Sciatic nerve (tissue), 2 donors: ENCODE measurements at regions not wholly inside any gene's neighbourhood (a gene's known extent, or its start where the extent isn't known, plus 50 kb on each side); places are given as distances from the start of the nearest gene placed in this dataset.
"Not testable (repeated sequence)": the region's sequence is repeated elsewhere in the genome, so short reads cannot be mapped to it uniquely, and the experiment has no call there.

Experiments
- ATAC-seq: fragments of 200-7000 bp; cut with Tn5 transposase; one replicate; pipeline ENCODE4 v1.9.1; 2020; ENCODE audit warnings: mild to moderate bottlenecking, moderate library complexity
- DNase-seq: peaks from one replicate; pipeline ENCODE4 v3.0.0-alpha.2; 2020; ENCODE audit warnings: low spot score
- intact Hi-C: fragments of 100-400 bp; cut with DNase I; formaldehyde crosslinking; loops from one replicate; pipeline ENCODE4 v1.14.2; 2022
- donor health status: DM: no; HTN: no; CAD: no.
- donor health status: DM: no; HTN: no; CAD: no.

DNA sequence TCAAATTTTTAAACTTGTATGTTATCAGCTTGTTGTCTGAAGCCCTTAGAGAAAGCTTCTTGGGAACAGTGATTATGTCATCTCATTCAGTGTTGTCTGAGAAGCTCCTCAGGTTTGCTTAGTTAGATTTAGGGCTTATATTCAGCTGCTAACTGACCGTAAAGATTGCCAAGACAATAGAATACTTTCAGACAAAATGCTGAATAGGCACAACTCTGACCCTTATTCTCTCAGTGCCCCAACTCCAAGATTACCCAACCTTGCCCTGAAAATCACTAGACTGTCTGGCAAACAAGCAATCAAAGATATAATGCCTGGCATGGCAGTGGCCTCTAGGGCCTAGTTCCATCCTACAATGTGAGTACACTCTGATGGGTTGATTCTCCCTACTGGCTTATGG is 950.5 kb upstream of the HS3ST1 start:
- ATAC-seq (no peak), DNase-seq (no peak)
- intact Hi-C loops, result no loop called here

GRCh38 chr4:12375805-12376204 is 947.1 kb upstream of the HS3ST1 start:
- intact Hi-C loops, result no loop called here
- DNase-seq (no peak), ATAC-seq (no peak)

- DNase-seq, ATAC-seq, intact Hi-C loops: not testable (repeated sequence)
Measured at GRCh38 chr4:12365869-12366268, 937.2 kb upstream of the HS3ST1 start.

GRCh38 chr4:12360391-12360790 is 931.7 kb upstream of the HS3ST1 start:
- intact Hi-C loops, result no loop called here
- ATAC-seq, result no peak
- no peak for DNase-seq

GRCh38 chr4:12359420-12359819 is 930.7 kb upstream of the HS3ST1 start:
- ATAC-seq (no peak), DNase-seq (no peak)
- intact Hi-C loops, result no loop called here

DNA sequence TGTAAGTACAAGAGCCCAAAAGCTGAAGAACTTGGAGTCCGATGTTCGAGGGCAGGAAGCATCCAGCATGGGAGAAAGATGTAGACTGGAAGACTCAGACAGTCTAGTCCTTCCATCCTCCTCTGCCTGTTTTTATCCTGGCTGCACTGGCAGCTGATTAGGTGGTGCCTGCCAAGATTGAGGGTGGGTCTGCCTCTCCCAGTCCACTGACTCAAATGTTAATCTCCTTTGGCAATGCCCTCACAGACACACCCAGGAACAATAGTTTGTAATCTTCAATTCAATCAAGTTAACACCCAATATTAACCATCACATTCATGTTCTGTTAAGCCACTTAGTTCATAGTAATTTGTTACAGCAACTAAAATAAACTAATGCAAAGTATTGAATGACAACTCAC is 904.4 kb upstream of the HS3ST1 start:
- intact Hi-C loops, DNase-seq, ATAC-seq: not testable (repeated sequence)

GRCh38 chr4:12324965-12325364 is 896.3 kb upstream of the HS3ST1 start:
- intact Hi-C loops, result no loop called here
- no peak for ATAC-seq
- no peak for DNase-seq

GRCh38 chr4:12319765-12320164 is 891.1 kb upstream of the HS3ST1 start:
- intact Hi-C loops, result no loop called here
- ATAC-seq (no peak), DNase-seq (no peak)

GRCh38 chr4:12304905-12305304 is 876.2 kb upstream of the HS3ST1 start:
- ATAC-seq (no peak), DNase-seq (no peak)
- intact Hi-C loops, result no loop called here

GRCh38 chr4:12296366-12296765 is 867.7 kb upstream of the HS3ST1 start:
- no peak for ATAC-seq
- DNase-seq, result no peak
- intact Hi-C loops, result no loop called here

GRCh38 chr4:12293906-12294525 is 865.3 kb upstream of the HS3ST1 start:
- DNase-seq (no peak), ATAC-seq (no peak)
- intact Hi-C loops, result no loop called here

DNA sequence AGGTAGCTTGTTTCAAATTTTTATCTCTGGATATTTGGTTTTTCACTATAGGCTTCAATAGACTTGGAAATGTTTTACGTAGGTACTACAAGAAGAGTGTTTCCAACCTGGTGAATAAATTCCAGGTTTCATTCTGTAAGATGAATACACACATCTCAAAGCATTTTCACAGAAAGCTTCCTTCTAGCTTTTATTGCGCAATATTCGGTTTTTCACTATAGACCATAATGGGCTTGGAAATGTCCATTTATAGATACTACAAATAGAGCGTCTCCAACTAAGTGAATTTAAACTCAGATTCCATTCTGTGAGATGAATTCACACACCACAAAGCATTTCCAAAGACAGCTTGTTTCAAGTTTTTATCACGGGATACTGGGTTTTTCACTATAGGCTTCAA is 857.7 kb upstream of the HS3ST1 start:
- DNase-seq (no peak), ATAC-seq (no peak)
- intact Hi-C loops, result no loop called here

DNA sequence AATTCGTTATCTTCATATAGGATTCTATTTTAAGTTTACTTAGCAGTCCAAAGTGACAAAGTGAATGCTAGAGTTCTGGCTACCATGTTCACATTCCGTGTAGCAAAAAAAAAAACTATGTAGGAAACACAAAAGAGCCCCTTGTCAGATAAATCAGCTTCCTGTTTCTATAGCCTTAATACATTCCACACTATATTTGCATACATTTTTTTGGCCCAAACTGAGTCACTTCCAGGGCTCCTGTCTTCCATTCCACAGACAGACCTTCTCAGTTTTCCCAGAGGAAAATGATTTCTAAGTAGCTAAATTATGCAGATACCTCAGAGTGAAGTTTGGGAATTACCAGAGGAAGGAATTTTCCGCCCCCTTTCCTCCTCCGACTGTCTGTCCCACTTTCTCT is 841.9 kb upstream of the HS3ST1 start:
- ATAC-seq (no peak), DNase-seq (no peak)
- intact Hi-C loops, result no loop called here

DNA sequence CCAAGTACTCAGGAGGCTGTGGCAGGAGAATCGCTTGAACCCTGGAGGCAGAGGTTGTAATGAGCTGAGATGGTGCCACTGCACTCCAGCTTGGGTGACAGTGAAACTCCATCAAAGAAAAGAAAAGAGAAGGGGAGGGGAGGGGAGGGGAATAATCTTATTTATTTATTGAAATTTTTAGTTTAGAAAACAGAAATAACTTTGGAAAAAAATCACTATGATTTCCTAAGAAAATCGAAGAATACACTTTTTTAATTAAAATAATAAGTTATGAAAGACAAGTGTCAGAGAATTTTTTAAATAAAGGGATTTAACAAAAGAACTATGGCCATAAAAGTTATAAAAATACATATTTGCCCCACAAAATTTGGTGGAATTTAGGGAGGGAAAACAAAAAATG is 836.9 kb upstream of the HS3ST1 start:
- DNase-seq, result no peak

GRCh38 chr4:12260453-12260852 is 831.8 kb upstream of the HS3ST1 start:
- DNase-seq (no peak), ATAC-seq (no peak)

More for the DNA sequence above, 836.9 kb upstream of the HS3ST1 start:
- no peak for ATAC-seq
- intact Hi-C loops, result no loop called here

DNA sequence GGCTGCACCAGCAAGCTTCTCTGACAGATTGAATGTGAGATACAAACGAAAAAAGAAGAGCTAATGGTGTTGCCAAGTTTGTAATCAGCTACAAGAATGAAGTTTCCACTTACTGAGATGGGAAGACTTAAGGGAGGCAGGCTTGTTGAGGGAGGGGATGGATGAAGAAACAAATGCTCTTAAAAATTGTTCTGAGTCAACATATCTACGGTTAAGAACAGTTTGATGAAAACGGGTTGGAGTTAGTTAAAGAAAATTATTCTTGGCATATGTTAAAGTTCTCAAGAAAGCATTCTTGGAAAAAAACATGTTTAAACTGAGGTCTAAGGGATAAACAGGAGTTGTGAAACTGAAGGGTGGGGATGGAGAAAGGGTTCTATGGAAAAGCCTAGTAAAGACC is 816.3 kb upstream of the HS3ST1 start:
- intact Hi-C loops, result no loop called here
- no peak for ATAC-seq
- no peak for DNase-seq

More at GRCh38 chr4:12260453-12260852, 831.8 kb upstream of the HS3ST1 start:
- intact Hi-C loops, result no loop called here

DNA sequence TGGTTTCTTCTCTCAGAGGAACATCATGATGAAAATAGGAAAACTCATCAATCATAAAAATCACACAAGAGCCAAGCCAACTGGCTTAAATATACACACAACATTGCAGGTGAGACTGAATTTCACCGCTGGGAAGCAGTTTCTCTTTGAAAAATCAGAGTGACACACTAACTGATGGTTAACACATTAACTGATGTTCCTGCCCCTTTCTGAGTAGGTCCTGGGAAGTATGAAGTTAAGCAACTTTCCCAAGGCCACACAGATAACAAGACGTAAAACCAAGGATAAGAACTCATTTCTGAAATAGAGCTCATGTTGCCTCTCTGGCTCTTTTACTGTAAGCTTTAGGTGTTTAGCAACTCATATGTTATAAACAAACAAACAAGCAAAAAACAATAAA is 813.7 kb upstream of the HS3ST1 start:
- ATAC-seq, result no peak

GRCh38 chr4:12239897-12240636 is 811.4 kb upstream of the HS3ST1 start:
- DNase-seq, result no peak
- intact Hi-C loops, result no loop called here
- ATAC-seq, result no peak

More for the DNA sequence above, 813.7 kb upstream of the HS3ST1 start:
- DNase-seq, result no peak
- intact Hi-C loops, result no loop called here

DNA sequence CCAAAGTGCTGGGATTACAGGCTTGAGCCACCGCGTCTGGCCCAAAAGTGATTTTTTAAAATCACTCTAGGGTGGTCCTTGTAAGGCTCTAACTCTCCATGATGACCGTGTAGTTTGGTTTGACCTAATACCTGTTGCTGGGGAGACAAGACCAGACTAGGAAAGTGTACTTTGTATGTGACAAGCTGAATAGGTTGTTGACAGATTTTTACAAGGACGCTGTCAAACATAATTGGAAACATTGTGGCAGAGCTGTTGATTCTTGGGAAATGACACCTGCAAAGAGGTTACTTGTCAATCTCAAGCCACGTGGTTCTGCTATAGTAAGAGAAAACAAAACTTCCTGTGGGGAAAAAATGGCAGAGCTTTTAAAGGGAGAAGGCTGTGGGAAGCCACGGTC is 802.4 kb upstream of the HS3ST1 start:
- intact Hi-C loops, result no loop called here
- no peak for DNase-seq
- ATAC-seq, result no peak

DNA sequence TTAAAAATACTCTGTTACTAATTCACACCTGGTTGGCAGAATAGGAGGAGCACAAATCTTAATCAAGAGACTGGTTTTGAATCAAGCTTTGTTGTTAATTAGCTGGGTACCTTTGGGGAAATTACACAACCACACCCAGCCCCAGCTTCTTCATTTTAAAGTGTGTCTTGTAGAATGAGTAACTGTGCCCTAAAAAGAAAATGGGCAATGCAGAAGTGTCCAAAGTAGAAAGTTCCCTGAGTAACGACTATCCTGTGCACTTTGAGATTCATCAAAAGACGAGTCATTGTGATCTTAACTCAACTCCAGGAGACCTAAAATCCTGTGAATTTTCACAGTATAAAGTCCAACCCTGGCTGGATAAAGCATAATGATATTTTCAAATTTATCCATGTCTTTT is 792.3 kb upstream of the HS3ST1 start:
- no peak for ATAC-seq
- DNase-seq, result no peak
- intact Hi-C loops, result no loop called here

DNA sequence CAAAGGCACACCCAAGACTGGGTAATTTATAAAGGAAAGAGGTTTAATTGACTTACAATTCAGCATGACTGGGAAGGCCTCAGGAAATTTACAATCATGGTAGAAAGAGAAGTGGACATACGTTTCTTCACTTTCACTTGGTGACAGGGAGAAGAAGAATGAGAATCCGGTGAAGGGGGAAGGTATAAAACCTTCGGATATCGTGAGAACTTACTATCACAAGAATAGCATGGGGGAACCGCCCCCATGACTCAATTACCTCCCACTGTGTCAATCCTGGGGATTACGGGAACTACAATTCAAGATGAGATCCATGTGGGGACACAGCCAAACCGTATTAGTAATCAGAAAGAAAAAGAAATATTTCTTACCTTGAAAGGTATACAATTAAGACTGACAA is 782.9 kb upstream of the HS3ST1 start:
- intact Hi-C loops, result no loop called here
- ATAC-seq, result no peak

More for the DNA sequence above, 782.9 kb upstream of the HS3ST1 start:
- DNase-seq, result no peak
